GM18517 (cell line): ENCODE measurements at regions not wholly inside any gene's neighbourhood (a gene's known extent, or its start where the extent isn't known, plus 50 kb on each side); places are given as distances from the start of the nearest gene placed in this dataset.

ENCODE experiments used
- ATAC-seq: cut with Tn5 transposase; IDR thresholded peaks from one replicate; pipeline ENCODE4 v1.9.1; 2021; ENCODE audit warnings: mild to moderate bottlenecking, moderate library complexity; ENCODE audit not compliant: unreplicated experiment

GRCh38 chr18:78650926-78651325 lies 328.7 kb upstream of the SALL3 start:
- ATAC-seq, result no peak

DNA sequence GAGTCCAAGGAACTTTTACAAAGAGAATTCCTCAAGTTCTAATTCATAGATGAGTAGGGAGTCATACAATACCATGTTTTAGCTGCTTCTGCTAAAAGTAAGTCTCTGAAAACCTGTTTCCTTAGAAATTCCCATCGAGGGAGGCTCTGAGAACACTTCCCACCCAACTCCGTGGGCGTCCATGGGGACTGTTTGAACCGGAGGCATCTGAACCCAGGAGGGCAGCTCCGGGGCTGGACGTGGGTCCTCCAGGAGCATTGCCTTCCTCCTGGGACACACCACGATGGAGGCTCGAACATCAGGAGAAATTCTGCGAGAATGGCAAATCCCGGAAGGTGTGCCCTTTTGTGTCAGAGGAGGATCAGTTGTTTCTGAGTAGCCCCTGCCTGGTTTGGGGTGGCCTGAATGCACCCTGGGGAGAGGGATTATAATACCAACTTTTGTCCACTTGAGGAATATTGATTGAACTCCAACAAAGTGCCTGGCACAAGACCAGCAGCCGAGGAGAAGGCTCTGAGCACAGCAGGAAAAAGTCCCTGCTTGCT lies 327.5 kb upstream of the SALL3 start:
- ATAC-seq, result no peak

DNA sequence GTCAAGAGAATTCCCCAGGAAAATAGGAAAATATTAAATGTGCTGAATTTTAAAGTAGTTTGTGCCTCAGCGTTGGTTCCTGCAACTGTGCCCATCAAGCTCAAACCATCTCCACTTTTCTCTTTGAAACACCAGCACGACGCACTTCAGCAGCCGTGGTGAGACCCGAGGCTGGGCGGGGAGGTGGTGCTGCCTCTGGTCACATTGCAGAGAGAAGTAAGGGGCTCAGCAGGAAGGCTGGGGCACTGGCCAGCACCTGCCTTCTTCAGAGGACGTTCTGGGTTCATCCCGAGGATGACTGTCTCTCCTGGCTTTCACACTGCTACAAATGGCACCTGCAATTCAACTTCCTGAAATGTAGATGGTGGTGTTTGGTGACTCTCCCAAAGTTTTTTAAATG lies 323.7 kb upstream of the SALL3 start:
- ATAC-seq, result no peak

DNA sequence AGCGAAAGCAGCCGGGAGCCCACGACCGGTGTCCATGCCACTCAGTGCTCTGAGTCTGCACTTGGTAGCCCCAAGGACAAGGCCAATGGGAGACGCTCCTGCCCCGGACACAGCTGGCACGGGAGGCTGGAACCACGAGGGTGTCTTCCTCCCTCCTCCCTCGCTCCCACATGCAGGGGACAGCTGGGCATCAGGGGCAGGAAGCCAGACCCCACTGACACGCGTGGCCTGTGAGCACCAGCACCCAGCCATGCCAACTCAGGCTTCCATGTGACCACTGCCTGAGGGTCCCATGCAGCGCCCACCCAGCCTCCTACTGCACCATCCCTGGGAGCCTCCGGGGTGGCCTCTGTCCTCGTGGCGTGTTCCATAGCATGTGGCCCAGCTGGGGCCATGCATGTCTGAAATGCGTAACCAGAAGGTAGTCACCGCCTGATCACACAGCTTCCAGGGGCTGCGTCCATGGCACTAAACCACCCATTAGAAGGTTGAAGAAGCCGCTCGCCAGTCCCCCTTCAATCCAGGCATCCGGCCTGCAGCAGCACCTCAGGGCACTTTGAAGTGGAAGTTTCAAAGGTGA lies 323.2 kb upstream of the SALL3 start:
- ATAC-seq, result no peak

- ATAC-seq, result no peak
Observed at GRCh38 chr18:78658531-78658930, 321.1 kb upstream of the SALL3 start.

DNA sequence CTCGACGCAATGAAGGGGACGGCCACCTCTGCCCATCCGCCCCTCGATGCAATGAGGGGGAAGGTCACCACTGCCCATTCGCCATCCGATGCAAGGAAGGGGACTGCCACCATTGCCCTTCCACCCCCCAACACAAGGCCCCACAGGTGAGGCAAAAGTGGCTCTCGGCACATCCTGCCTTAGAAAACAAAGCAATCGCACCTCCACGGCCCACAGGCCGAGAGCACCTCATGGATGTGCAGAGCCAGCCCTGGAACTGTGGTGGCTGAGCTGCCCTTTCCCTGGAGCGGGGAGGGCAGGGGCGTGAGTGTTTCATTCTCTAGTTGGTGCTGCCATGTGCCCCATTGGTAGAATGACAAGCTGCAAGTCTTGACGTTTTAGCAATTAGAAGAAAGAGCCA lies 320.6 kb upstream of the SALL3 start:
- no peak for ATAC-seq

GRCh38 chr18:78659748-78660147 lies 319.9 kb upstream of the SALL3 start:
- ATAC-seq, result no peak

- ATAC-seq, result no peak
Observed at GRCh38 chr18:78660311-78660710, 319.3 kb upstream of the SALL3 start.

DNA sequence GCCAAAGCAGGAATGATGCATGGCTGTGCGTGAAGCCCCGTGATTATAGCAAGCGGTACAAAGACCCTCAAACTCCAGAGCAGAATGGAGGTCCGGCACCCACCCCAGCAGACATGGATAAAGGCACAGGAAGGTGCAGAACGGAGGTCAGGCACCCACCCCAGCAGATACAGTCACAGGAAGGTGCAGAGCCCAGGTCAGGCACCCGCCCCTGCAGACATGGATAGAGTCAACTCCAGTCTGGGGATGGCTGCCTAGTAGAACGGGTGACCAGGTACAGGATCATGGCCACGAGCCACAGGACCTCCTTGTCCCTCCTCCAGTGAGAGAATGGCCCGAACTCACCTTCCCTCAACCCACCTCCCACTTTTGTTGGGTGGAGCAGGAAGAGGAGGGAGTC lies 318.3 kb upstream of the SALL3 start:
- no peak for ATAC-seq

DNA sequence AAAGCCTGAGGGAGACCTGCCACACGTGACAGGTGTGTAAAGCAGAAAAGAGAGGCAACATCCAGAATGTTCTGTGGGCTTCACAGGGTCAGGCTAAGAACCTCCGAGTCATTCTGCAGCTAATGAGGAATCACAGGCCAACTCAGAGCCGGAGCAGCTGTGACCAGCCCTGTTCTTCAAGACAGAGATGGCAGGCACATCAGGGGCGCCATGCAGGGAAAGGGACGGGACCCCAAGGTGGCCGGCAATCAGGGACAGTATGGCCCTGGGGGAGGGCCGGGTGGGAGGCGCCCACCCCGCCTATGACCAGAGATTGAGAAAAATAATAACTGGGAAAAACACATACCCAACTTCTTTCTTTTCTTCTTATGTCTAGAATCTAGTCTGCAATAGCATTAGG lies 316.7 kb upstream of the SALL3 start:
- ATAC-seq, result no peak

DNA sequence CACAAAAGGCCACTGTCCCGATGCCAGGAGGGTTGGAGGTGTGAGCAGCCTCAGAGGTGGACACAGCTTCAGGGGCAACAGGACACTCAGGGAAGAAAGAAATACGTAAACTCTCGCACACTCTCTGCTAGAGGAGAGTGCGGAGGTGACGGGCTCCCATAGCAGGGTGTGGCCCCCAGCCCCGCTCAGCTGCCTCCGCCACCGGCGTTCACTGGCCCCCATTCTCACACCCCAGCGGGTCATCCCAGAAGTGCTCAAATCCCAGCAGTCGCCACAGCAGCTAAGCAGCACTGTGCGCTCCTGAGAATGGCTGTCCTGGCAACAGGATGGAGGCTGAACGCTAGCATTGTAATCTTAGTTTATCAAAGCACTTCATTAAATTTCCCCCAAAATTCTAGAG lies 315.6 kb upstream of the SALL3 start:
- no peak for ATAC-seq

GRCh38 chr18:78664848-78665247 lies 314.8 kb upstream of the SALL3 start:
- no peak for ATAC-seq

- no peak for ATAC-seq
Observed at GRCh38 chr18:78665644-78666043, 314.0 kb upstream of the SALL3 start.

GRCh38 chr18:78666666-78667335 lies 312.8 kb upstream of the SALL3 start:
- no peak for ATAC-seq

- no peak for ATAC-seq
Observed at GRCh38 chr18:78670778-78671391, 308.7 kb upstream of the SALL3 start.

GRCh38 chr18:78671551-78671950 lies 308.1 kb upstream of the SALL3 start:
- no peak for ATAC-seq

DNA sequence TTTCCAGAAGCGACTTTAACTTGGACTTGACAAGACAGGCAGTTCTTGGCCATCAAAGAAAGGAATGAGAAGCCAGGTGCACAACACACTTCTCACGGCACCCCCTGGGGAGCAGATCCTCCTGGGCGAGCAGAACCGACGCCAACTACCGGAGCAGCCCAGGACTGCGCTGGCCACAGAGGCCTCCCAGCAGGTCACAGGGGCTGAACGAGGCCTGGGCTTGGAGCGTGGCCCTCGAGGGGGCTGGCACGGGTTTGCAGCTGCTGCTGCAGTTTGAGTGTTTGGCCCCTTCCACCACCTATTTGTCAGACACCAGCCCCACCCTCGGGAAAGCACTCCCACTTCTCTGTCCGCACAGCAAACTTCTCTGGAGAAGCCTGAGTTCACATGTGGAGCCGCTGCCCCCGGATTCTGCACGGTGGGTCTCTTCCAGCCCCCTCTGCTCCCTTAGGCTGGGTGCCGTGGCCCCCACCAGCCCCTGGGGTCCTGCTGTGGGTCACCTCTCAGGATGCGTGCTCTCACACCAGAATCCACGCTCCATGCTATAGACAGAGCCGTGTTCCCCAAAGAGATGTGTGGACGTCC lies 306.7 kb upstream of the SALL3 start:
- ATAC-seq, result no peak

GRCh38 chr18:78673516-78674321 lies 305.9 kb upstream of the SALL3 start:
- ATAC-seq, result no peak

GRCh38 chr18:78675231-78675630 lies 304.4 kb upstream of the SALL3 start:
- ATAC-seq, result no peak

GRCh38 chr18:78676622-78677482 lies 302.8 kb upstream of the SALL3 start:
- ATAC-seq, result no peak
